Endothelial cell of umbilical vein (primary cell): ENCODE measurements at regions not wholly inside any gene's neighbourhood (a gene's known extent, or its start where the extent isn't known, plus 50 kb on each side); places are given as distances from the start of the nearest gene placed in this dataset.

ENCODE experiments used
- POLR2AphosphoS5 ChIP-seq: IDR thresholded peaks from 2 replicates; pipeline ENCODE4 v1.6.1; 2012; ENCODE audit warnings: low read depth, mild to moderate bottlenecking, control low read depth, low read length, moderate library complexity; ENCODE audit not compliant: insufficient read depth
- TF ChIP-seq, protein P1 (sequence below), 2 donors: IDR thresholded peaks; 1 replicate in 1 of 2; 2 replicates in 1 of 2; pipeline ENCODE4 v1.5.1; 2011; ENCODE audit warnings: low read length in 2 of 2, mild to moderate bottlenecking in 2 of 2, moderate library complexity in 2 of 2, control low read depth in 1 of 2, inconsistent platforms in 1 of 2, low read depth in 1 of 2; ENCODE audit not compliant: insufficient read depth in 1 of 2; ENCODE audit errors: extremely low read depth in 1 of 2

- TF ChIP-seq, protein P1, sequence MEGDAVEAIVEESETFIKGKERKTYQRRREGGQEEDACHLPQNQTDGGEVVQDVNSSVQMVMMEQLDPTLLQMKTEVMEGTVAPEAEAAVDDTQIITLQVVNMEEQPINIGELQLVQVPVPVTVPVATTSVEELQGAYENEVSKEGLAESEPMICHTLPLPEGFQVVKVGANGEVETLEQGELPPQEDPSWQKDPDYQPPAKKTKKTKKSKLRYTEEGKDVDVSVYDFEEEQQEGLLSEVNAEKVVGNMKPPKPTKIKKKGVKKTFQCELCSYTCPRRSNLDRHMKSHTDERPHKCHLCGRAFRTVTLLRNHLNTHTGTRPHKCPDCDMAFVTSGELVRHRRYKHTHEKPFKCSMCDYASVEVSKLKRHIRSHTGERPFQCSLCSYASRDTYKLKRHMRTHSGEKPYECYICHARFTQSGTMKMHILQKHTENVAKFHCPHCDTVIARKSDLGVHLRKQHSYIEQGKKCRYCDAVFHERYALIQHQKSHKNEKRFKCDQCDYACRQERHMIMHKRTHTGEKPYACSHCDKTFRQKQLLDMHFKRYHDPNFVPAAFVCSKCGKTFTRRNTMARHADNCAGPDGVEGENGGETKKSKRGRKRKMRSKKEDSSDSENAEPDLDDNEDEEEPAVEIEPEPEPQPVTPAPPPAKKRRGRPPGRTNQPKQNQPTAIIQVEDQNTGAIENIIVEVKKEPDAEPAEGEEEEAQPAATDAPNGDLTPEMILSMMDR (IDR thresholded peaks at IDR 0.05; ENCODE audit: extremely low read depth in 1 of 2, insufficient read depth in 1 of 2, low read depth in 1 of 2, low read length in 2 of 2), result no peak
- TF ChIP-seq POLR2AphosphoS5, result no peak
These were observed 288.3 kb upstream of the AMIGO2 start for GRCh38 chr12:47367912-47368537.
